ENCODE measurements at regions not wholly inside any gene's neighbourhood (a gene's known extent, or its start where the extent isn't known, plus 50 kb on each side); places are given as distances from the start of the nearest gene placed in this dataset.

GRCh38 chr3:55170444-55170843, 242.6 kb upstream of the LRTM1 start:
- Histone ChIP-seq H3K4me1 (no peaks in the 10 kb centered on the region), H3K9me3 (no peaks in the 10 kb centered on the region), H3K4me3 (no peak overlapping the region), H3K36me3 (no peaks in the 10 kb centered on the region), H3K27me3 (no peaks in the 10 kb centered on the region), H3K27ac (no peak overlapping the region)
- no peak for DNase-seq (ENCODE audit: low spot score in 2 of 2)
- intact Hi-C loops (cut with DNase I; ENCODE audit: low total_unique reads) = loop anchor here (5.0 kb wide), 2 partner anchors 697 to 1288 kb away; partner anchors contain the start of gene ACTR8
- no peak for TF ChIP-seq CTCF (IDR thresholded peaks at IDR 0.05)
- TF ChIP-seq POLR2AphosphoS5 (IDR thresholded peaks at IDR 0.05) = no peak
- no peak for TF ChIP-seq POLR2A (IDR thresholded peaks at IDR 0.05)

GRCh38 chr3:55169608-55170072, 241.8 kb upstream of the LRTM1 start:
- intact Hi-C loops (cut with DNase I; ENCODE audit: low total_unique reads) = loop anchor here (5.0 kb wide), 2 partner anchors 698 to 1287 kb away; partner anchors contain the start of gene ACTR8

DNA sequence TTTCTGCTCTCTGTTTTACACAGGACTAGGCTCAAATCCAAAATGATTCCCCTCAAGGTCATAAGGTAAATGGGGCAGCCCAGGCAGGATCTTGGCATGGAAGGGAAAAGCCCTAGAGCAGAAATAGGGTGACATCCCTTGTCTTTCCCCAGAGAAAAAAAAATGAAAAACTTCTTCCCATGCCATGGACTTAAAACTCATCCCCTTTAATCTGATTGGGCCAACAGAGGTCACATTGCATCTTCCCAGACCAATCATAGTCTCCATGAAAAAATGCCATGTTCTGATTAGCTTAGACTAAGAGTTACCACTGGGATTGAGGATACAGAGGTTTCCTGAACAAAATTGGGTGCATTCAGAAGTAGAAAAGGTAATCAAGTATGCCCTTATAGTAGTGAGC, 241.3 kb upstream of the LRTM1 start:
- TF ChIP-seq POLR2AphosphoS5 (IDR thresholded peaks at IDR 0.05) = no peak
- TF ChIP-seq POLR2A (IDR thresholded peaks at IDR 0.05) = no peak
- TF ChIP-seq CTCF (IDR thresholded peaks at IDR 0.05) = no peak
- no peak for DNase-seq (ENCODE audit: low spot score in 2 of 2)
- Histone ChIP-seq H3K36me3 (no peaks in the 10 kb centered on the region), H3K27me3 (no peaks in the 10 kb centered on the region), H3K27ac (no peak overlapping the region), H3K4me1 (no peaks in the 10 kb centered on the region), H3K9me3 (no peaks in the 10 kb centered on the region), H3K4me3 (no peak overlapping the region)
- intact Hi-C loops (cut with DNase I; ENCODE audit: low total_unique reads) = no loop called here

More at GRCh38 chr3:55169608-55170072, 241.8 kb upstream of the LRTM1 start:
- no peak for DNase-seq (ENCODE audit: low spot score in 2 of 2)
- no peaks in the 10 kb centered on the region for H3K4me1 ChIP-seq
- no peaks in the 10 kb centered on the region for H3K36me3 ChIP-seq
- no peak overlapping the region for H3K27ac ChIP-seq
- no peak overlapping the region for H3K4me3 ChIP-seq
- no peaks in the 10 kb centered on the region for H3K27me3 ChIP-seq
- TF ChIP-seq POLR2A (IDR thresholded peaks at IDR 0.05) (no peak), CTCF (IDR thresholded peaks at IDR 0.05) (no peak), POLR2AphosphoS5 (IDR thresholded peaks at IDR 0.05) (no peak)
- H3K9me3 ChIP-seq = no peaks in the 10 kb centered on the region

DNA sequence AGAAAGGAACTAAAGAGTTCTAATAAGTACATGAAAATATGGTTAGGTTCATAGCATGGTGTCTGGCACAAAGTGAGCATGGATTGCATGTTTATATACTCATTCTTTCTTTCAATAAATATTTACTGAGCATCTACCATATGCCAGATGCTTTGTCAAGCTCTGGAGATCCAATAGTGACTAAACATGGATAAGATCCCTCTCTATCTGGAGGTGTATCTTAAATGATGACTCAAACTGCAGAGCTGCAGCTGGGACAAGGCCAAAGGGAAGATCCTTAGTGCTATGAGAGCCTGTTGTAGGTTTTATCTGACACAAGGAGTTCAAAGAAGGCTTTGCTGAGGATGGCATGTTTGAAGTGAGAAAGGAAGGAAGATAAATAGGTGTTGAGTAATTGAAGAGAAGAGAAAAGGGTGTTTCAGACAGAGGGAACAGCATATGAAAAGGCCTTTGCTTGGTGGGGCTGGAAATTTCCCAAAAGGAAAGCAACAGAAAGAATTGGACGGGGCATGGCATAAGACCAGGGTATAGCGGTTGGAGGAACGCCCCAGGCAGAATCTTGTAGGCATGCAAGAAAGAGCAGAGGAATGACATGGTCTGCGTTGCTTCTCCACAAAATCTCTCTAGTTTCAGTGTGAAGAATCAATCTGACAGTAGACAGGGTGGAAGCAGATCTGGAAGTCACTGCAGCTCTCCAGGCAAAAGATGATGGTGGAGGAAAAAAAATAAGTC, 239.9 kb upstream of the LRTM1 start:
- TF ChIP-seq POLR2AphosphoS5 (IDR thresholded peaks at IDR 0.05) = no peak
- TF ChIP-seq POLR2A (IDR thresholded peaks at IDR 0.05) = no peak
- TF ChIP-seq CTCF (IDR thresholded peaks at IDR 0.05) = no peak
- no peak overlapping the region for H3K27ac ChIP-seq
- no peaks in the 10 kb centered on the region for H3K27me3 ChIP-seq
- H3K4me1 ChIP-seq = no peaks in the 10 kb centered on the region
- H3K4me3 ChIP-seq = no peak overlapping the region
- intact Hi-C loops (cut with DNase I; ENCODE audit: low total_unique reads) = loop anchor here (1.0 kb wide), 1 partner anchor 23 kb away; no protein-coding TSS in a partner anchor
- no peak for DNase-seq (ENCODE audit: low spot score in 2 of 2)
- no peaks in the 10 kb centered on the region for H3K9me3 ChIP-seq
- H3K36me3 ChIP-seq = no peaks in the 10 kb centered on the region
